DND-41 (cell line): ENCODE measurements at regions not wholly inside any gene's neighbourhood (a gene's known extent, or its start where the extent isn't known, plus 50 kb on each side); places are given as distances from the start of the nearest gene placed in this dataset.

Experiments
- EZH2 ChIP-seq: IDR thresholded peaks from 3 replicates; pipeline ENCODE4 v1.6.1; 2012; ENCODE audit warnings: borderline replicate concordance, low read depth, mild to moderate bottlenecking, moderate library complexity, low read length, inconsistent platforms; ENCODE audit not compliant: severe bottlenecking
- TF ChIP-seq, protein P1 (sequence below): IDR thresholded peaks from 2 replicates; pipeline ENCODE4 v1.5.1; 2012; ENCODE audit warnings: borderline replicate concordance, low read length, moderate library complexity, mild to moderate bottlenecking; ENCODE audit not compliant: poor library complexity, severe bottlenecking; ENCODE audit errors: extremely low read depth

- TF ChIP-seq, protein P1, sequence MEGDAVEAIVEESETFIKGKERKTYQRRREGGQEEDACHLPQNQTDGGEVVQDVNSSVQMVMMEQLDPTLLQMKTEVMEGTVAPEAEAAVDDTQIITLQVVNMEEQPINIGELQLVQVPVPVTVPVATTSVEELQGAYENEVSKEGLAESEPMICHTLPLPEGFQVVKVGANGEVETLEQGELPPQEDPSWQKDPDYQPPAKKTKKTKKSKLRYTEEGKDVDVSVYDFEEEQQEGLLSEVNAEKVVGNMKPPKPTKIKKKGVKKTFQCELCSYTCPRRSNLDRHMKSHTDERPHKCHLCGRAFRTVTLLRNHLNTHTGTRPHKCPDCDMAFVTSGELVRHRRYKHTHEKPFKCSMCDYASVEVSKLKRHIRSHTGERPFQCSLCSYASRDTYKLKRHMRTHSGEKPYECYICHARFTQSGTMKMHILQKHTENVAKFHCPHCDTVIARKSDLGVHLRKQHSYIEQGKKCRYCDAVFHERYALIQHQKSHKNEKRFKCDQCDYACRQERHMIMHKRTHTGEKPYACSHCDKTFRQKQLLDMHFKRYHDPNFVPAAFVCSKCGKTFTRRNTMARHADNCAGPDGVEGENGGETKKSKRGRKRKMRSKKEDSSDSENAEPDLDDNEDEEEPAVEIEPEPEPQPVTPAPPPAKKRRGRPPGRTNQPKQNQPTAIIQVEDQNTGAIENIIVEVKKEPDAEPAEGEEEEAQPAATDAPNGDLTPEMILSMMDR: no peak
- no peak for TF ChIP-seq EZH2
Measured at GRCh38 chr1:166379447-166379846, 212.6 kb upstream of the FAM78B start.
